ENCODE measurements at regions not wholly inside any gene's neighbourhood (a gene's known extent, or its start where the extent isn't known, plus 50 kb on each side); places are given as distances from the start of the nearest gene placed in this dataset.

- ATAC-seq (ENCODE audit: low FRiP score): no peak
These were observed 182.2 kb upstream of the DUSP10 start for GRCh38 chr1:221923929-221924598.

GRCh38 chr1:221921936-221922335, 180.0 kb upstream of the DUSP10 start:
- Histone ChIP-seq H3K27ac (ENCODE audit: low read depth in 1 of 2, low read length in 2 of 2) (no peak overlapping the region), H3K4me3 (ENCODE audit: low read length in 2 of 2) (no peak overlapping the region), H3K36me3 (ENCODE audit: control insufficient read depth in 1 of 2, insufficient read depth in 2 of 2, low read length in 1 of 2) (no peaks in the 10 kb centered on the region), H3K27me3 (ENCODE audit: control insufficient read depth in 1 of 2, insufficient read depth in 2 of 2, low read length in 1 of 2) (no peaks in the 10 kb centered on the region), H3K9me3 (ENCODE audit: control insufficient read depth, low read length) (no peaks in the 10 kb centered on the region), H3K4me1 (ENCODE audit: control insufficient read depth in 1 of 2, insufficient read depth in 2 of 2, low read length in 2 of 2) (no peaks in the 10 kb centered on the region)
- no peak for ATAC-seq (ENCODE audit: low FRiP score)
- WGBS, 2 donors: 84 to 88% methylated on average over 2 of the region's 2 CpGs
- DNase-seq: no peak
- intact Hi-C loops (cut with DNase I): no loop called here

More at GRCh38 chr1:221923929-221924598, 182.2 kb upstream of the DUSP10 start:
- Histone ChIP-seq H3K4me1 (ENCODE audit: control insufficient read depth in 1 of 2, insufficient read depth in 2 of 2, low read length in 2 of 2) (no peaks in the 10 kb centered on the region), H3K27ac (ENCODE audit: low read depth in 1 of 2, low read length in 2 of 2) (no peak overlapping the region), H3K9me3 (ENCODE audit: control insufficient read depth, low read length) (peaks cover 5% of the 10 kb centered on the region), H3K27me3 (ENCODE audit: control insufficient read depth in 1 of 2, insufficient read depth in 2 of 2, low read length in 1 of 2) (no peaks in the 10 kb centered on the region), H3K36me3 (ENCODE audit: control insufficient read depth in 1 of 2, insufficient read depth in 2 of 2, low read length in 1 of 2) (no peaks in the 10 kb centered on the region), H3K4me3 (ENCODE audit: low read length in 2 of 2) (no peak overlapping the region)
- 64 to 69% methylated on average over 8 of the region's 8 CpGs for WGBS, 2 donors
- intact Hi-C loops (cut with DNase I): no loop called here
- no peak for DNase-seq

DNA sequence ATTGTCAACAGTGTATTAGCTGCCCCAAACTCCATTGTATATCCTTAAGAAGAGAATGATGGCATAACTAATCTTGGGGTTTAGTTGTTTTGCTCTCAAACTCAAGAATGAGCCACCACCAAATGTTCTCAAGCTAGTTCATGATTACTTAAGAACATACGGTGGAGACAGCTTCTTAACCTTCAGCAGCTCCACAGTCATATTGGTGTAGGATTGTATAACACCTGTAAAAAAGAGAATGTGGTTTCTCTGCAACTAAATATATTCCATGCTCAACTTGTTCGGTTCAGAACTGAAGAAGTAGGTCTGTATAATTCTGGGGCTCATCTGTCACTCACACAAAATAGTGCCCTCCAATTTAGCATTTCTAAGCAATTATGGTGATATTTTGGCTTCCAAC, 177.9 kb upstream of the DUSP10 start:
- no peak for DNase-seq
- no peak overlapping the region for H3K4me3 ChIP-seq (ENCODE audit: low read length in 2 of 2)
- no peak for ATAC-seq (ENCODE audit: low FRiP score)
- H3K36me3 ChIP-seq (ENCODE audit: control insufficient read depth in 1 of 2, insufficient read depth in 2 of 2, low read length in 1 of 2): no peaks in the 10 kb centered on the region
- no peaks in the 10 kb centered on the region for H3K27me3 ChIP-seq (ENCODE audit: control insufficient read depth in 1 of 2, insufficient read depth in 2 of 2, low read length in 1 of 2)
- intact Hi-C loops (cut with DNase I): no loop called here
- no peaks in the 10 kb centered on the region for H3K4me1 ChIP-seq (ENCODE audit: control insufficient read depth in 1 of 2, insufficient read depth in 2 of 2, low read length in 2 of 2)
- H3K9me3 ChIP-seq (ENCODE audit: control insufficient read depth, low read length): no peaks in the 10 kb centered on the region
- WGBS, 2 donors: 74 to 81% methylated on average over 2 of the region's 2 CpGs
- no peak overlapping the region for H3K27ac ChIP-seq (ENCODE audit: low read depth in 1 of 2, low read length in 2 of 2)

- H3K27me3 ChIP-seq (ENCODE audit: control insufficient read depth in 1 of 2, insufficient read depth in 2 of 2, low read length in 1 of 2): no peaks in the 10 kb centered on the region
- no peaks in the 10 kb centered on the region for H3K36me3 ChIP-seq (ENCODE audit: control insufficient read depth in 1 of 2, insufficient read depth in 2 of 2, low read length in 1 of 2)
- H3K27ac ChIP-seq (ENCODE audit: low read depth in 1 of 2, low read length in 2 of 2): no peak overlapping the region
- WGBS, 2 donors: 58 to 64% methylated on average over 1 of the region's 1 CpG
- no peak for DNase-seq
- no peak for ATAC-seq (ENCODE audit: low FRiP score)
- H3K9me3 ChIP-seq (ENCODE audit: control insufficient read depth, low read length): no peaks in the 10 kb centered on the region
- no peaks in the 10 kb centered on the region for H3K4me1 ChIP-seq (ENCODE audit: control insufficient read depth in 1 of 2, insufficient read depth in 2 of 2, low read length in 2 of 2)
- intact Hi-C loops (cut with DNase I): no loop called here
- H3K4me3 ChIP-seq (ENCODE audit: low read length in 2 of 2): no peak overlapping the region
These were observed 177.5 kb upstream of the DUSP10 start for GRCh38 chr1:221919341-221919740.

GRCh38 chr1:221916176-221916575, 174.3 kb upstream of the DUSP10 start:
- Histone ChIP-seq H3K36me3 (ENCODE audit: control insufficient read depth in 1 of 2, insufficient read depth in 2 of 2, low read length in 1 of 2) (no peaks in the 10 kb centered on the region), H3K4me3 (ENCODE audit: low read length in 2 of 2) (no peak overlapping the region), H3K27ac (ENCODE audit: low read depth in 1 of 2, low read length in 2 of 2) (no peak overlapping the region), H3K9me3 (ENCODE audit: control insufficient read depth, low read length) (no peaks in the 10 kb centered on the region), H3K27me3 (ENCODE audit: control insufficient read depth in 1 of 2, insufficient read depth in 2 of 2, low read length in 1 of 2) (no peaks in the 10 kb centered on the region), H3K4me1 (ENCODE audit: control insufficient read depth in 1 of 2, insufficient read depth in 2 of 2, low read length in 2 of 2) (no peaks in the 10 kb centered on the region)
- no peak for DNase-seq
- no peak for ATAC-seq (ENCODE audit: low FRiP score)
- 76 to 84% methylated on average over 5 of the region's 5 CpGs for WGBS, 2 donors
- intact Hi-C loops (cut with DNase I): no loop called here

DNA sequence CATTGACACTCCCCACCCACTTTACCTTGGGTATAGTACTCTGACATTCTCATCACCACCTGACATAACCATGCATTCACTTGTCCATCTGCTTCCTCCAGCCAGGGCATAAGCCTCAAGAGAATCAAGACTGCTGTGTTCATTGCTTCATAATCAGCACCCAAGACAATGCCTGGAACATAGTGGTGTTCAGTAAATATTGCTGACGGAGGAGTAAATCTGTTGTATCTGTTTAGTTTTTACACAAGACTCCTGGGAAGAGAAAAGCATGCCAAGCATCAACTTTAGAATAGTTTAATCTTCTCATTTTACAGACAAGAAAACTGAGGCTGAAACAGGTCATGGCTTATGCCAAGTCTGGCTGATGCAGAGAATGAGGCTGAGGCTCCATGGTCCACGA, 173.9 kb upstream of the DUSP10 start:
- ATAC-seq (ENCODE audit: low FRiP score): no peak
- Histone ChIP-seq H3K27me3 (ENCODE audit: control insufficient read depth in 1 of 2, insufficient read depth in 2 of 2, low read length in 1 of 2) (no peaks in the 10 kb centered on the region), H3K4me3 (ENCODE audit: low read length in 2 of 2) (no peak overlapping the region), H3K27ac (ENCODE audit: low read depth in 1 of 2, low read length in 2 of 2) (no peak overlapping the region), H3K9me3 (ENCODE audit: control insufficient read depth, low read length) (no peaks in the 10 kb centered on the region), H3K36me3 (ENCODE audit: control insufficient read depth in 1 of 2, insufficient read depth in 2 of 2, low read length in 1 of 2) (no peaks in the 10 kb centered on the region), H3K4me1 (ENCODE audit: control insufficient read depth in 1 of 2, insufficient read depth in 2 of 2, low read length in 2 of 2) (no peaks in the 10 kb centered on the region)
- 78 to 79% methylated on average over 2 of the region's 2 CpGs for WGBS, 2 donors
- intact Hi-C loops (cut with DNase I): no loop called here
- no peak for DNase-seq

GRCh38 chr1:221913351-221913892, 171.5 kb upstream of the DUSP10 start:
- intact Hi-C loops (cut with DNase I): no loop called here
- WGBS, 2 donors: 59 to 62% methylated on average over 3 of the region's 3 CpGs
- ATAC-seq (ENCODE audit: low FRiP score): no peak

GRCh38 chr1:221912230-221912629, 170.3 kb upstream of the DUSP10 start:
- H3K36me3 ChIP-seq (ENCODE audit: control insufficient read depth in 1 of 2, insufficient read depth in 2 of 2, low read length in 1 of 2): no peaks in the 10 kb centered on the region
- no peaks in the 10 kb centered on the region for H3K9me3 ChIP-seq (ENCODE audit: control insufficient read depth, low read length)
- ATAC-seq (ENCODE audit: low FRiP score): no peak
- H3K27me3 ChIP-seq (ENCODE audit: control insufficient read depth in 1 of 2, insufficient read depth in 2 of 2, low read length in 1 of 2): no peaks in the 10 kb centered on the region
- no peaks in the 10 kb centered on the region for H3K4me1 ChIP-seq (ENCODE audit: control insufficient read depth in 1 of 2, insufficient read depth in 2 of 2, low read length in 2 of 2)
- intact Hi-C loops (cut with DNase I): no loop called here
- DNase-seq: no peak
- no peak overlapping the region for H3K27ac ChIP-seq (ENCODE audit: low read depth in 1 of 2, low read length in 2 of 2)
- no peak overlapping the region for H3K4me3 ChIP-seq (ENCODE audit: low read length in 2 of 2)

More at GRCh38 chr1:221913351-221913892, 171.5 kb upstream of the DUSP10 start:
- DNase-seq: no peak
- Histone ChIP-seq H3K27me3 (ENCODE audit: control insufficient read depth in 1 of 2, insufficient read depth in 2 of 2, low read length in 1 of 2) (no peaks in the 10 kb centered on the region), H3K36me3 (ENCODE audit: control insufficient read depth in 1 of 2, insufficient read depth in 2 of 2, low read length in 1 of 2) (no peaks in the 10 kb centered on the region), H3K4me3 (ENCODE audit: low read length in 2 of 2) (no peak overlapping the region), H3K27ac (ENCODE audit: low read depth in 1 of 2, low read length in 2 of 2) (no peak overlapping the region), H3K4me1 (ENCODE audit: control insufficient read depth in 1 of 2, insufficient read depth in 2 of 2, low read length in 2 of 2) (no peaks in the 10 kb centered on the region), H3K9me3 (ENCODE audit: control insufficient read depth, low read length) (no peaks in the 10 kb centered on the region)

DNA sequence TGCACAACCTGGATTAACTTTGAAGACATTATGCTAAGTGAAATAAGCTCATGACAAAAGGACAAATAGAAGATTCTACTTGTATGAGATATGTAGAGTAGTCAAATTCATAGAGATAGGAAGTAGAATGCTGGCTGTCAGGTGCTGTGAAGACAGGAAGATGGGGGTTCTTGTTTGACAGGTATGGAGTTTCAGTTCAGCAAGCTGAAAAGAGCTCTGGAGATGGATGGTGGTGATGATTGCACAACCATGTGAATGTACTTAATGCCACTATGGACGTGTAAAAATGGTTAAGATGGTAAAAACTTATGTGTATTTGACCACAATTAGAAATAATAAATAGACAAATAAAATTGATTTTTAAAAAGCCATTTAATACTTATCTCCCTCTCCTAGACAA, 169.8 kb upstream of the DUSP10 start:
- Histone ChIP-seq H3K9me3 (ENCODE audit: control insufficient read depth, low read length) (no peaks in the 10 kb centered on the region), H3K27ac (ENCODE audit: low read depth in 1 of 2, low read length in 2 of 2) (no peak overlapping the region), H3K27me3 (ENCODE audit: control insufficient read depth in 1 of 2, insufficient read depth in 2 of 2, low read length in 1 of 2) (no peaks in the 10 kb centered on the region), H3K4me3 (ENCODE audit: low read length in 2 of 2) (no peak overlapping the region), H3K4me1 (ENCODE audit: control insufficient read depth in 1 of 2, insufficient read depth in 2 of 2, low read length in 2 of 2) (no peaks in the 10 kb centered on the region), H3K36me3 (ENCODE audit: control insufficient read depth in 1 of 2, insufficient read depth in 2 of 2, low read length in 1 of 2) (no peaks in the 10 kb centered on the region)
- no peak for DNase-seq
- intact Hi-C loops (cut with DNase I): no loop called here
- ATAC-seq (ENCODE audit: low FRiP score): no peak
- 63 to 70% methylated on average over 1 of the region's 1 CpG for WGBS, 2 donors
